ENCODE measurements at regions not wholly inside any gene's neighbourhood (a gene's known extent, or its start where the extent isn't known, plus 50 kb on each side); places are given as distances from the start of the nearest gene placed in this dataset.
"Not testable (repeated sequence)": the region's sequence is repeated elsewhere in the genome, so short reads cannot be mapped to it uniquely, and the experiment has no call there.

- DNase-seq, result no peak
Observed at GRCh38 chr2:133888107-133888506, 319.8 kb upstream of the NCKAP5 start.

- no peak for DNase-seq
Observed at GRCh38 chr2:133888621-133889219, 320.5 kb upstream of the NCKAP5 start.

GRCh38 chr2:133892352-133892913, 324.2 kb upstream of the NCKAP5 start:
- DNase-seq, result peak; percentile 82

GRCh38 chr2:133894429-133894828, 326.2 kb upstream of the NCKAP5 start:
- no peak for DNase-seq

GRCh38 chr2:133897838-133898237, 329.6 kb upstream of the NCKAP5 start:
- not testable (repeated sequence) for DNase-seq

- no peak for DNase-seq
Observed at GRCh38 chr2:133900909-133901308, 332.6 kb upstream of the NCKAP5 start.

GRCh38 chr2:133906396-133906795, 338.1 kb upstream of the NCKAP5 start:
- DNase-seq, result no peak

GRCh38 chr2:133906926-133907325, 338.7 kb upstream of the NCKAP5 start:
- no peak for DNase-seq

GRCh38 chr2:133908171-133908570, 339.9 kb upstream of the NCKAP5 start:
- no peak for DNase-seq

- peak; percentile 1 for DNase-seq
Observed at GRCh38 chr2:133918141-133918540, 335.7 kb upstream of the MGAT5 start.

- no peak for DNase-seq
Observed at GRCh38 chr2:133919285-133919684, 334.6 kb upstream of the MGAT5 start.

GRCh38 chr2:133927894-133928293, 326.0 kb upstream of the MGAT5 start:
- DNase-seq, result no peak

GRCh38 chr2:133936096-133936495, 317.8 kb upstream of the MGAT5 start:
- no peak for DNase-seq

GRCh38 chr2:133936601-133937000, 317.3 kb upstream of the MGAT5 start:
- DNase-seq, result no peak

- DNase-seq, result no peak
Observed at GRCh38 chr2:133937669-133938068, 316.2 kb upstream of the MGAT5 start.

GRCh38 chr2:133940134-133940533, 313.7 kb upstream of the MGAT5 start:
- DNase-seq, result no peak

GRCh38 chr2:133941666-133942065, 312.2 kb upstream of the MGAT5 start:
- DNase-seq, result peak; percentile 54

- DNase-seq, result no peak
Observed at GRCh38 chr2:133942398-133942797, 311.5 kb upstream of the MGAT5 start.

- no peak for DNase-seq
Observed at GRCh38 chr2:133943108-133943507, 310.8 kb upstream of the MGAT5 start.

GRCh38 chr2:133945089-133945488, 308.8 kb upstream of the MGAT5 start:
- DNase-seq, result no peak

- DNase-seq, result no peak
Observed at GRCh38 chr2:133947057-133947456, 306.8 kb upstream of the MGAT5 start.

GRCh38 chr2:133948610-133949290, 305.1 kb upstream of the MGAT5 start:
- DNase-seq, result peak; percentile 40

- no peak for DNase-seq
Observed at GRCh38 chr2:133949595-133949994, 304.3 kb upstream of the MGAT5 start.

- DNase-seq, result no peak
Observed at GRCh38 chr2:133951209-133951608, 302.7 kb upstream of the MGAT5 start.

GRCh38 chr2:133952420-133952819, 301.5 kb upstream of the MGAT5 start:
- no peak for DNase-seq
